Activated CD4-positive, alpha-beta T cell treated with anti-CD3 and anti-CD28 coated beads, Interleukin-10, Interleukin-2, amounts not matched to agents 100 ng/mL and 50 ng/mL, durations not matched to agents 16 hours and 8 hours (primary cell): ENCODE measurements at regions not wholly inside any gene's neighbourhood (a gene's known extent, or its start where the extent isn't known, plus 50 kb on each side); places are given as distances from the start of the nearest gene placed in this dataset.

Experiments
- DNase-seq: peaks from one replicate; pipeline ENCODE4 v3.0.0-alpha.2; 2020

DNA sequence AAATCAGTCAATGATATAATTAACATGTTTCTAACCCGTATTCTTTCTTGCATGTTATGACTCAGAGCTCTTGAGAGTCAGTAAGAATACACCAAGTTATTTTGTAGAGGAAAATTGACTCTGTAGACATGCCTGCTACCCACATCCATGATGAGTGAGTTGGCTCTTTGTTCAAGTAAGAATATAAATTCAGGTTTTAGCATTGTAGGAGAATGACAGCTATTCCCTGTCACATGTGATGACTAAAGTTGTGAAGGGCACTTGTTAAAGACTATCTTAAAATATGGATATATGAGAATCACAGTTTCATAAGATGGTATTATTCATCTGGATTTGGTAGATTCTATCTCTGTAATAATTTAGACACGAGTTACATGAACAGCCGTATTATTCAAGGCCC lies 209.1 kb downstream of the CCDC59 start:
- DNase-seq: no peak

DNA sequence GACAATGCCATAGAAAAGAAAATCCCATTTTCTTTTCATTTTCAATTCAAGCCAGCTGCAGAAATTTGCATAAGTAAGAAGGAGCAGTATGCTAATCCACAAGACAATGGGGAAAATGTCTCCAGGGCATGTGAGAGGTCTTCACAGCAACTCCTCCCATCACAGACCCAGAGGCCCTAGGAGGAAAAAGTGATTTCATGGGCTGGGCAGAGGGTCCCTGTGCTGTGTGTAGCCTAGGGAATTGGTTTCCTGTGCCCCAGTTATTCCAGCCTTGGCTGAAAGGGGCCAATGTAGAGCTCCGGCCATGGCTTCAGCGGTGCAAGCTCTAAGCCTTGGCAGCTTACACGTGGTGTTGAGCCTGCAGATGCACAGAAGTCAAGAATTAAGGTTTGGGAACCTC lies 211.4 kb downstream of the CCDC59 start:
- no peak for DNase-seq

DNA sequence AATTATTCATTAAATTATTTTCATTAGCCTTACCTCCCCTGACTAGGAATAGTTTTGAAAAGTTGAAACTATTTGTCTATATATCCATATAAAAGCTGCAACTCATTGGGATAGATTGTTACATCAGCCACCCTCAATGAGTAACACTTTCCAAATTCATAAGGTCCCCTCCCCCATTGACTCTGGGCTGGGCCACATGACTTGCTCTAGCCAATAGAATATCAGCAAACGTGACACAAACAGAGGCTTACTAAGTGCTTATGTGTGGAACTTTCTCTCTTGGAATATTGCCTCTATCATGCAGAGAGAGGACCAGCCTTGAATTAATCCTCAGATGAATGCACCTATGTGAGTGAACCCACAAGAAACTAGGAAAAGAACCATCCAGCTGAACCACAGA lies 213.7 kb downstream of the CCDC59 start:
- DNase-seq: no peak

DNA sequence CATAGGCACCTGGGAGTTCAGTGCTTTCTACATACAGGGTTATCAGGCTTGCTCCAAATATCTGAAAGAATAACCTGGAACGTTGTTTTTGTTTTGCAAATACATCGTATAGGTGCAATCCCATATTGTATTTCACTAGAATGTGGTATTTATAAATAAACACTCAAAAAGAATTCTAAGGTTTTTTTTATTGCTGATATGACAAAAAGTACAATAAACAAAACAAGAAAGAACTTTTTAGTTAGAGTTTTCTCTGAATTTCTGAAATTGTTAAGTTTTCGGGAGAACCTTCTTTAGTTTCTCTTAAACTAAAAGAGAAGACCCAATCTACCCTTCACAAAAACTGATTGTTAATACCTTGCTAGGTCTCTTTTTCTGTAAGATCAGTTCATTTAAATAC lies 225.8 kb downstream of the CCDC59 start:
- DNase-seq: no peak

DNA sequence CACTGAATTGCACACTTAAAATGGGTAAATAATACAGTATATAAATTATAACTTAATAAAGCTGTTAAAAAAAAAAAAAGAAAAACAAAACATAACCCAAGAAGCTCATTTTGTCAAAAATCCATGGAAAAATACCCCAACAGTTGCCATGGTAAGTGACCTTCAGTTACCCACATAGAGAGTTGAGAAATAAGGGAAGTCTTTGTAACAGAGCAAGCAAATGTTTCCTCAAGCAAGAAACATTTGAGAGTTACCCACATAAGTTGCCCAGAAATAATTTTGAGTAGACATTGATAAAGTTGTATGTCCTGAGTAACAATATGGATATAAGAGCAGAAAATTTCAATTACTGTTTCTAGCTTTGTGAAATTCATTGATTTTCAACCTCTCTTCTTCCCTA lies 227.4 kb downstream of the CCDC59 start:
- no peak for DNase-seq

DNA sequence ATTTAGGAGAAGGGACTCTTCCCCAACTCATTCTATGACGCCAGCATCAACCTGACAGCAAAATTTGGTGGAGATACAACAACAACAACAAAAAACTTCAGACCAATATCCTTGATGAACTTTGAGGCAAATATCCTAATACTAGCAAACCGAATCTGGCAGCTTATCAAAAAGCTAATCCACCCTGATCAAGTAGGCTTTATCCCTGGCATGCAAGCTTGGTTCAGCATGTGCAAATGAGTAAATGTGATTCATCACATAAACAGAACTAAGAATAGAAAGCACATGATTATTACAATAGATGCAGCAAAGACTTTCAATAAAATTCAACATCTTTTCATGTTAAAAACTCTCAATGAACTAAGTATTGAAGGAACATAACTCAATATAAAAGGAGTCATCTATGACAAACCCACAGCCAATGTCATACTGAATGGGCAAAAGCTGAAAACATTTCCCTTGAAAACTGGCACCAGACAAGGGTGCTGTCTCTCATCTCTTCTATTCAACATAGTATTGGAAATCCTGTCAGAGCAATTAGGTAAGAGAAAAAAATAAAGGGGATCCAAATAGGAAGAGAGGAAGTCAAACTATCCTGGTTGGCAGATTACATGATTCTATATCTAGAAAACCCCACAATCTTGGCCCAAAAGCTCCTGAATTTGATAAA lies 233.3 kb downstream of the CCDC59 start:
- DNase-seq: no peak

DNA sequence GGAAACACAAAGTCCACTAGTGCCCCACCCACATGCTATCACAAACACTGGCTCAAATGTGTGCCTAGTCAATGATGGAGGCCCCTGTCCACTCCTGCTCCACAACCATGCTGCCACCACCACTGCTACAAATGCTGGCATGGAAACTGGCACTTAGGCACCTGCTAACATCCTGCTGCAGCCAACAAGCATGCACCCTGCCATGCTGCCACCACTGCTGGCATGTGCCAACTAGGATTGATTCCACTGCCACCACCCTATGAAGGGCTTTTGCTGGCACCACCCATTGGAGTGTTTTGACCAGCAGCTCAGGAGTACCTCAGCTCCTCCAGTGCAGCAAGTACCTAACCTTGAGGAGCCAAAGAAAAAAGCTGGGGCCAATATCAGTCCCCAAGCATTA lies 236.6 kb downstream of the CCDC59 start:
- DNase-seq: no peak

DNA sequence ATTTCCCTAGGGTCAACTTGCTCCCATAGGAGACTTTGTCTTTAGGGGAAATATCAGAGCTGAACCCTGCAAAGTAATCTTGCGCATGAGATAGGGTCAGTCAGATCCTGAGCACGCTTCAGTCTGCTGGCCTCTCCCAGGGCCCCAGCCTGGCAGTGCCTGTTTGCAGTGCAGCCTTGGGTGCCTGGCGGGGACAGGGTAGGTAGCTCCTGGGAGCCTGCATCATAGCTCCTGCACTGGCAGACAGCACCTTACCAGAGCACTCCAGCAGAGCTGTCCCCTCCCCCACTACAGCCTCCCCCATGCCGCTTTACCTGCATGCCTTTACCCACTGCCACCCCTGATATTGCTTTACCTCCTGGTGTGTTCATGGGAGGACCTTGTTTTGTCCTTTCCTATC lies 237.3 kb downstream of the CCDC59 start:
- DNase-seq: no peak

DNA sequence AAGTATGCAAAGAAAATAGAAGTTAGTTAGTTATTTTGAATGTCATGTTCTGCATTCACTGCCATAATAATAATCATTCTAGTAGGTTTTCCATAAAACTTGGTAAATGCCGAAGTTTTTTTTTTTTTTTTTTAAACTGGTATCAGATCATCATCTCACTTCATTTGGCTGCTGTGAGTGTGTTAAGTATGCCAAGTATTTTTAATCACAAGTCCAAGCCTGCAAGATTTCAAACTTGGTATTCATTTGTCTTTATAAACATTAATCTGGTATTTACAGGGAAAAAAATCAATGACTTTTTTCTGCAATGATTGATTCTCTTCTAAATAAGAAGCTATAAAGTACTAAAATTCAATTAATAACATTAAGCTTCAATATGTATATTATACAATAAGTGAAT lies 248.9 kb downstream of the CCDC59 start:
- DNase-seq: no peak

DNA sequence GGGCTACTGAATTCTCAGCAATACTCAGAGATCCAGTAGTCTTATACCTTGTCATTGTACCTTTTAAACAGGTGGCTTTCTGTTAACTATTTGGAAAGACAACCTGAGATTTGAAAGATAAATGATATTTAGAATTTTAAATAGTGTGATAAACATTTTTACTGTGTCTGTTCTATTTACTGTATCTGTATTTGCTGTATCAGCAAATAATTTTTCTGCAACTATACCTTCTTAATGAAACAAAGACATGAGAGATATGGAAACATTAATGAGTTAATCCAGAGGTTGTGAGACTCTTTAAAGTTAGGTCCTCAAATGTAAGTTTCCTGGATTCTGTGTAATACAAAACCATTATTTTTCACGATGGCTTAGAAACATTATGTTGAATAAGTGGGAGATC lies 249.6 kb downstream of the CCDC59 start:
- no peak for DNase-seq

DNA sequence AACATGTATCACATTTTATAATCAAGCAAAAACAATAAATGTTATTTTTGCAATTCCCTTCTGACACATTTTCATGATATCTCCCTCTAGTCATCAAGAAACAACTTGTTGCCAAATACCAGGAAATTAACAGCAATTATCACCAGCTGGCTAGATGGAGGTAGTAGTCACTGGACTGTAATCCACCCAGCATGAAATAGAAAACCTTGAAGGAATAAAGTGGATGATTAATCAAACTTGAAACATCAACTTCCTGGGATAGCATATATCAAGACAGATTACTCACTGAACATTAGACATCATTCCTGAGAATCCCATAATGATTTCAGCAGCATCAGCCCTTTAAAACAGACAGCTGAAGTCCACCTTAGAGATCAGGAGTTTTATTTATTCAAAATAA lies 259.0 kb downstream of the CCDC59 start:
- DNase-seq: no peak

DNA sequence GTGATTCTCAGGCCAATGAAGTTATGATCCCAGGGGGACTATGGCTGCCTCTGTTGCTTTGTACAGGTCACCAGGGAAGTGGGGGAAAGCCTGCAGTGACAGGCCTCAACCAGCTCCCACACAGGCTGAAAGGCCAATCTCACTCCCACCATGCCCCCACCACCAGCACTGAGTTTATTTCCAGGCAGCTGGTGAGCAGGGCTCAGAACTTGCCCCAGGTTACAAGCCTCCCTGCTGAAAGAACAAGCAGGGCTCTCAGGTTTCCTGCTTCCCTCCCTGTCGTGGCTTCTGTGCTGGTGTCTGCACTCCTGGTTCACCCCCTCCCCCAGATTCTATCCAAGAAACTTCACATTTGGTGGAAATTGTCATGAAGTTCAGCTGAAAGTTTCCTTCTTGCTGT lies 260.3 kb downstream of the CCDC59 start:
- no peak for DNase-seq

DNA sequence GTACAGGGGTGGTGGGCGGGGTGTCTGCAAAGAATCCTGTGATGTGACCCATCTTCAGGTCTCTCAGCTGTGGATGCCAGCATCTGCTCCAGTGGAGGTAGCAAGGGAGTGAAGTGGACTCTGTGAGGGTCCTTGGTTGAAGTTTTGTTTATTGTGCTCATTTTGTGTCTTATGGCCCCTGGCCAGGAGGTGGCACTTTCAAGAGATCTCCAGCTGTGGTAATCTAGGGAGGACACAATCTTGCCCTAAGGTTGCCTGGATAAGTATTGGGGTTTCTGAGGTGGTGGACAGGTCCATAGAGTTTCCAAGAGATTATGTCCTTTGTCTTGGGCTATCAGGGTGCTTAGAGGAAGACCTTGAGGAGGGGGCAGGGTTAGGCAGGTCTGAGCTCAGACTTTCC lies 260.7 kb downstream of the CCDC59 start:
- no peak for DNase-seq

DNA sequence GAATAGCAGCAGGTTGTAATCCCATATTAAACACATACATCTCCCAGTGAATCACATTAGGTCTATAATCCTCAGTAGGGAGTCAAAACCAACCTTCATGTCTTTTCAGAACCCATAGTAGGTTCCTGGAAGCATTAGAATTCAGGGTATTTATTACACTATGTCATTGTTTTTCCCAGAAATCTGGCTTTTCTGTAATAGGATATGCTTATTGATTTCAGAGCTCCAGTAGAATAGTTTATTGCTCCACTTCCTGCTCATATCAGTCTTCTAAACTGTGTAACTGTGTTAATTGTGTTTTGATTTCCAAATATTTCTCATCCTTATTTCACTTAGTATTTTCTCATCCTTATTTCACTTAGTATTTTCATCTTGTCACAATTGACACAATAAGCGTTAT lies 268.0 kb downstream of the CCDC59 start:
- no peak for DNase-seq

DNA sequence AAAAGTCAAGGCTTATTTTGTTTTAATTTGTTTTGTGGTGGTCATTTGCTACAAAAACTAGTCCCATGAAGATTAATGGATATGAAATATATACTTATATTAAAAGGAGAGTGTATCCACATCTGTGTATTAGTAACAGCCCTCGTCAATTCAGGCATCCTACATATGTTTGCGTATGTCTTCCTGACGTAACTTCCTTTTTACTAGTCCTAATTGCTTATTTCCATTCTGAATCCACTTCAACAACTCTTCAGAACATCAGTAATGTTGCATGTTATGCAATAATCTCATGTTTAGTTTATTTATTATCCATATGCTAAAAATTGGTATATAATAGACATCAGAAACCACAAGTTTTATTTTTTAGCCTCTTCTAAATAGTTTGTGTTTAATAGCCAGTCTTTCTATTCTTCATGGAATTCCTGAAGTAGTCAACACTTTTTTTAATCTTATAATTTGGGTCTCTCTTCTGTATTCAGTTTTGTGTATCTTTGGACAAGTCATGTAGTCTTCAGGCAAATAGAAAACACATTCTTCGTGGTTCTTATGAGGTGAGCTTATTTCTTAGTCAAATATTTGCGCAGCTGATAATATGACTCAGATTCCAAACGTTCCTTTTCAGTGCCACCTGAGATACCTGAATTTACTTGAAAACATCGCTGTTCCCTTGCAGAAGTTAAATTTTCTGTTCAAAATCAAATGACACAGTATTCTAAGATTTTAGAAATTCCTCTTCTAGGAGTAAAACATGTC lies 268.6 kb downstream of the CCDC59 start:
- no peak for DNase-seq

DNA sequence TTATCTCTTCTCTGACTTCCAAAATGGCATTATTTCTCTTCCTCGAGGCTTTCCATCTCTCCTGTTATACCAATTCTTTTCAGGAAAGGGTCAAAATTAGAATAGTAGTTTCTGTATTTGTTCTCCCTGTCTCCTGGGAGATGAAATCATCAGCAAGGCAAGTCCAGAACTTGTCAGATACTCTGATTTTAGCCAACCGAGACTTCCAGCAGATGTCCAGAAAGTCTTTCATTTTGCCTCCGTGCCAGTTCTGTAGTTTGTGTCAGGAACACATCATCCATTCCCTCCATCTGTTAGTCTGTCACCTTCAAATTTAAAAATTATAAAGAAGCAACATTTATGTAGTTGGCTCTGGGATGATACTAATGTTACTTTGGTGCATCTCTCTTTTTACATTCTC lies 275.7 kb downstream of the CCDC59 start:
- no peak for DNase-seq

DNA sequence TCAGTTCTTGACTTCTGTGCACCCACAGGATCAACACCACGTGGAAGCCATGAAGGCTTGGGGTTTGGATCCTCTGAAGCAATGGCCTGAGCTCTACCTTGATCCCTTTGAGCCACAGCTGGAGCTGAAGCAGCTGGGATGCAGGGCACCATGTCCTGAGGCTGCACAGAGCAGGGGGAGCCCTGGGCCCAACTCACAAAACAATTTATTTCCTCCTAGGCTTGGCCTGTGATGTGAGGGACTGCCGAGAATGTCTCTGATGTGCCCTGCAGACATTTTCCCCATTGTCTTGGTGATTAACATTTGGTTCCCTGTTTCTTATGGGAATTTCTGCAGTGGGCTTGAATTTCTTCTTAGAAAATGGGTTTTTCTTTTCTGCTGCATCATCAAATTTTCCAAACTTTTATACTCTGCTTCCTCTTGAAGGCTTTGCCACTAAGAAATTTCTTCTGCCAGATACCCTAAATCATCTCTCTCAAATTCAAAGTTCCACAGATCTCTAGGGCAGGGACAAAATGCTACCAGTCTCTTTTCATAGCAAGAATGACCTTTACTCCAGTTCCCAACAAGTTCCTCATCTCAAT lies 288.2 kb downstream of the CCDC59 start:
- DNase-seq: no peak

DNA sequence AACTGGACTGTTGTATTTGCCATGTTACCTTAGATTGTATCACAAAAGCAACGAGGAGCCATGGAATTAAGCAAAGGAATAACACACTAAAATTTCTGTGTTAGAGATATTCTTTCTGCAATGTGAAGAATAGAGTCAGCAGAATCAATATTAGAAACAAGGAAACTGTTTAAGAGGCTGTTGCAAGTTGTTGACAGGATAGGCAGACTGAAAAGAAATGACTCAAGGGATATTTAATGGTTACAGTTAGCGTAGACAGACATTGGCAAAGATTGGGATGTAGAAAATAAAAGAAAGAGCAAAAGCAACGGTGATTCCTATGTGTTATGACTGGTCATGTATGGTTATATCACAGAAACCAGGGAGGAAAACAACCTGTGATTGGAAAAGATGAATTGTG lies 299.0 kb upstream of the PPFIA2 start:
- DNase-seq: no peak

DNA sequence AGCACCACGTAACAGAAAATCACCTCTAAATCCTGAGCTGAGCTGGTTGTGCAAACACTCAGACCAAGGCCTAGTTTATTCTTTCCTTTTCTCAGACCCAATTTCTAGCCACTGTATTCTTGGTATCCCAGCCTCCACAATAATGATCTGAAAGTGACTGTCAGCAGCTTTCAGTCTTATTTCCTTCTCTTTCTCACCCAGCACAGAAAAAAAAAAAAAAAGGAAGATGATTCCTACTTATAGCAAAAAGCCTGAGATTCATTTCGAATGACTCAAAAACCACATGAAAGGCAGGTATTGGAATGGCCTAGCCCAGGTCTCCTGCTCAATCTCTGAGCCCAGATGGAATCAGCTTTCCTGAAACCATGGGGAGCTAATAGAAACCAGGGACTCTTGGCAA lies 298.6 kb upstream of the PPFIA2 start:
- DNase-seq: no peak

DNA sequence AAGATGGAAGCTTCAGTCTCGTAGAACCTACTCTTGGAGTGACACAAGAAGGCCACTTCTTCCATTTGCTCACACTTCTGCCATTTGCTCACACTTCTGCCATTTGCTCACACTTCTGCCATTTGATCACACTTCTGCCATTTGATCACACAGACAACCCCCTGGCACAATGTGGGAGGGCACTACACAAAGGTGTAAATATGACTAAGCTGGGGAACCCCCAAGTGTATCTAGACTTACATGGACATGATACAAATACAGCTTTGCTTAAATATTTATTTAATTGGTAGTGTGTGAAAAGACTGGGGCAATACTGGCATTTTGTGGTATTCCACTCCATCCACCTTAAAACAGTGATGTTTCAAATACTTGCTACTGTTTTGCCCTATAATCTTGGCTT lies 296.2 kb upstream of the PPFIA2 start:
- DNase-seq: no peak

DNA sequence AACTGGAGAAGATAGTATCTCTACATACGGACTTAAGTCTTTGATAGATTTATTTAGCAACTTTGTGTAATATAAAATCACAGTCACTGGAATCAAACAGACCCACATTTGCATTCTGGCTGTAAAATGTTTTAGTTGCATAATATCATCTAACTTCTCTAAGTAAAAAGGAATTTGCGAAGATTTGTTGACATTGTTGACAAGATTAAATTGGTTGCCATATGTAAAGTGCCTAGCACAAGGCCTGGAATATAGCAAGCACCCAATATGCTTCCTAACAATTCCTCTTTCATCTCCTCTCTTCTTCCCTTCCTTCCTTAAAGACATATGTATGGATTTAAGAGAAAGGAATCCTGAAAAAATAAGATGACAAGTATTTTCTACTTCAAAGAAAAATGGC lies 295.4 kb upstream of the PPFIA2 start:
- DNase-seq: no peak

DNA sequence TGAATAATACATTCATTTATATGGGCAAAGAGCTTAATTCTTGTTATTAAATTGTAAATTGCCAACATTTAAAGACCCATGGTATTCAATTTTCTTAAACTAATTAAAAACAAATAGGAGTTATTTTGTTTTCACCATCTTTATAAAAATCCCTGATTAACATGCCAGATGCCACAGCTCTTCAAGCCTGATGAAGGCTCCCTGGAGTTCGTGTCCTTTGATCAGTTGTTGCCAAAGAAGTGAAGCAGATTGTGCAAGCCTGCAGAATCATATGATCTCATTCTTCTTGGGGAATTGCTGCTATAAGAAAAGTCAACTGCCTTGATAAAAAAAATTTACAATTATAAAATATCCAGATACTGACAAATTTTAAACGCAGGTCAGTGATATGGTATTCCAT lies 288.3 kb upstream of the PPFIA2 start:
- DNase-seq: no peak

DNA sequence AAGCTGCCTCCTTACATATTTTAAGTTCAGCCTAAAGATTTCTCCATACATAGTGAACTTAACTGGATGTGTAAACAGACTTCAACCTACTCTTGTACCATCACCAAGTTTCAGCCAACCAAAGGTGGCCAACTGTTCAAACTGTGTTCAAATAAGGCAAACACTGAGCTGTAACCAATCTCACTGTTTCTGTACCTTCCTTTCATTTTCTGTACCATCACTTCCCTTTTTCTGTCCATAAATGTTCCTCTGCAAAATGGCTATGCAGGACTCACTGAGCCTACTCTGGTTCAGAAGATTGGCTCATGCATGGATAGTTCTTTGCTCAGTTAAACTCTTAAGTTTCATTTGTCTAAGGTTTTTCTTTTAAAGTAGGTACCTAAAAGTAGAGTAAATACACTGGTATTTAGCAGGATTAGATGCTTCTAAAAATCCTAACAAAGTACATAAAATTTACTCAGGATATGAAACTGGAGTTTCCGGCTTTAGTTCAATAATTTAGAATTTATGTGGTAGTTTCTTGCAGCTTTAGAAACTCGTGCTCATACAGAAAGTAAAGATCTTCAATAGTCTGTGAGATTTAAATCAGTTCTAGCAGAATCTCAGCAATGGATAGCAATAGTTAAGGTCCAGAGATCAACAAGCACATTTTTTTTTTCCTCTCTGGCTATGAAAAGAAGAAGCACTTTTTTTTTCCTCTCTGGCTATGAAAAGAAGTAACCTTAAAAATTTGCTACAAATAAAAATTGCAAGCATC lies 282.0 kb upstream of the PPFIA2 start:
- no peak for DNase-seq

DNA sequence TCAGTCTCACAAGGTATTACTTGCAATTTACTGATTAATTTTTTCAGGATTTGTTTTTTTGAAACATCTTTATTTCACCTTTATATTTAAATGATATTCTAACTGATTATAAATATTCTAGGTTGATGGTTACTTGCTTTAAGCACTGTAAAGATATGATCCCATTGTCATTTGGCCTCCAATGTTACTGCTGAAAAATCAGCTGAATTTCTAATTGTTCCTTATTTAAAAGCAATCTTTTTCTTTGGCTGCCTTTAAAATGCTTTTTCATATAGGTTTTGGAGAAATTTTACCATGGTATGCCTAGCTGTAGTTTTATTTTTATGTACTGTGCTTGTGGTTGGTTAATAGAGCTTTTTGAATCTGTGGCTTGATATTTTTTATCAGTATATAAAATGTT lies 275.6 kb upstream of the PPFIA2 start:
- no peak for DNase-seq
